Cerebellar cortex (tissue), 1 donor: ENCODE measurements at regions not wholly inside any gene's neighbourhood (a gene's known extent, or its start where the extent isn't known, plus 50 kb on each side); places are given as distances from the start of the nearest gene placed in this dataset.
"Not testable (repeated sequence)": the region's sequence is repeated elsewhere in the genome, so short reads cannot be mapped to it uniquely, and the experiment has no call there.

Experiments
- DNase-seq: peaks from one replicate; pipeline ENCODE4 v3.0.0-alpha.2; 2015; ENCODE audit warnings: low spot score

DNA sequence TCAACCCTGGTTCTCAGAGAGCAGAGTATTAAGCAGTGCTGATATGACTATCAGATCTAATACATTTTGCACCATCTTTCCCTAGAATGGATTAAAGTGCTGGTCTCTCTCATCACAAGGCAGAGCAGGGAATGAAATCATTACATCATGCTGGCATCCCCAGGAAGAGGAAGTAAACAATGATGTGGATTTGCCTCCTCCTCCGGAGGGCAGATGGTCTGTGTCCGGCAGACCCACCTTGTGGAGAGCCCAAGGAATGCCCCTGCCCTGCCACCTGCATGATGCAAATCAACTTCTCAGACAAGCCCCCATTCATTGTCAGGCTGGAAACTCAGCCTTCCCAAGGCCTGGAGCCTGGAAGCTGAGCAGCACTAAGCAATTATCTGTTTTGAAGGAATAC, 1149.1 kb downstream of the VRK1 start:
- DNase-seq: no peak

GRCh38 chr14:97946641-97947040, 1149.5 kb downstream of the VRK1 start:
- no peak for DNase-seq

DNA sequence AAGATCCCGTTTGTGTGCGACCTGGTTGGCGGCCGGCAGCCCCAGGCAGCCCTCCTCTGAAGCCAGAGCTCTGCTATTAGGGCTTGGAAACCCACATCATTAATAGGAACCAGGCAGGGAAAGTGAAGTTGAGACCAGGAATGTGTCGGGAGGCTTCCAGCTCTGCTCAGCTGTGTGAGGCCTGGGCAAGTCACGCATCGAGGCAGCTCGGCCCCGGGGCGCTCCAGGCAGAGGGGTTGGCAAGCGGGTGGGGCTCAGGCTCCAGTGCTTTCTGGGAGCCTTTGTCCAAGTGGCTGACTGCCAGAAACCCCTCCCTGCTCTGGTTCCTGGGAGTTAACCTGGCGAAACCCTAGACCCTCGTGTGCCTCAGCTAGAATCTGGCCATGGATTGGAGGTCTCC, 1151.7 kb downstream of the VRK1 start:
- DNase-seq: no peak

DNA sequence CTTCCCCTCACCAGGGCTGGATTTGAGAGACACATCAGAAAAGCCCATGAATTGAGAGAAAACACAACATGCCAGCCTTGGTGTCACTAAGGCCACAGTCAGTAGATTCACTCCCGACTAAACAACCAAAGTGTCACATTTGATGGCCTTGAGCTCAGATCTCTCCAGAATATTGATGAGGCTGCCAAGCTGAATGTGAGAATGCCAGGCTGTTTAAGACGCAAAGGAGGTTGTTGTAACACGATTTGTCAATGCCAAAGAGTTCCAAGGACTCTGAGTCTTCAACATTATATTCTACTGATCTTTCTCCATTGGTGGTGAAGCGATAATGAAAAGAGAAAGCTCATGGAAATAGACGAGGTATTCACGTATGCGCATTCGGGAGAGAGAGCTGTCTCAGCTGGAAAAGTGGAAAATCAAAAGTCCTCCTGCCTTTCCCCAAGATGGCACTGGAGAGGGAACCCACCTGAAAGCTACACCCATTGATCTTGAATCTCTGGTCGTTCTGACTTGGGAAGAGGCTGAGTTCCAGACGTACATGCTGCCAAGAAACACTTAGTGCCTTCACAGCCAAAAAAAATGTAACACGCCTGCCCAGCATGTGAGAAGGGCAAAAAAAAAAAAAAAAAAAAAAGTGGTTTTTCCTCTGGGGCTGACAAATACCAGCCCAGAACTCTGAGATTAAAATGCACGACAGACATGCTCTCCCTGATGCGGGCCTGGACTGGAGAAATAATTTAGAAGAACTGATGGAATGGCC, 1159.6 kb downstream of the VRK1 start:
- DNase-seq: no peak

DNA sequence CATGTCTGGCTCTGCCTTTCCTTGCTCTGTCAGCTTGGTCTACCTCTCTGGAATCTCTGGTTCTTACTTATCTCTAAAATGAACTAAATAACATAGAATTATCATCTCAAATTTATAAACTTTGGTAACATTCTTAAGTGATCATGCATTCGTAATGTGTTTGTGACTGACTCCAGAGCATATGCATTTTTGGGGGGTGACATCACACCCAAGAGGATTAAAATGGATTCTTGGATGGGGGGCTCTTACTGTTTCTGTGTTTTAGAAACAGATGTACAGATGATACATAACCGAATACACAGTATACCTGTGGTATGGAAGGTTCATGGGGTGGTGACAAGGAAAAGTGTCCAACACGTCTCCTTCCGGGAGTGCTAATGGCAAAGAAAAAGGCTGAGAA, 1162.1 kb downstream of the VRK1 start:
- DNase-seq: no peak

- DNase-seq: no peak
Measured at GRCh38 chr14:97960436-97960835, 1163.3 kb downstream of the VRK1 start.

GRCh38 chr14:97970222-97970621, 1173.0 kb downstream of the VRK1 start:
- no peak for DNase-seq

DNA sequence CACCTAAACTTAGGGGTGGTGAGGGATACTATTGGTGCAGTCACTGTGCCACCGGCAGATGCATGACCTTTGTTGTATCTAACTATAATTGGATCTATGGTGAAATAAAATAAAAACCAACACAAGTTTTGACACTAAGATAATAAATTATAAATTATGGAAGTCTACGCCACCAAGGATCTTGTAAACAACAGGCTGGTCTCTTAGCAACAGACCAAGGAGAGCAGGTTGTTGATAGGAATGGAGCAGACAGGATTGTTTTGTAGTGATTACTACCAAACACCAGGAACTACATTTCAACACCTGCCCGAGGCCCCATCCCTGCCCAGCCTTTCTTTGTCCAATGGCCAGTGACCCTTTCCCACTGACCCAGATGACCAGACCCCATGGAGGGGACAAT, 1178.0 kb downstream of the VRK1 start:
- no peak for DNase-seq

DNA sequence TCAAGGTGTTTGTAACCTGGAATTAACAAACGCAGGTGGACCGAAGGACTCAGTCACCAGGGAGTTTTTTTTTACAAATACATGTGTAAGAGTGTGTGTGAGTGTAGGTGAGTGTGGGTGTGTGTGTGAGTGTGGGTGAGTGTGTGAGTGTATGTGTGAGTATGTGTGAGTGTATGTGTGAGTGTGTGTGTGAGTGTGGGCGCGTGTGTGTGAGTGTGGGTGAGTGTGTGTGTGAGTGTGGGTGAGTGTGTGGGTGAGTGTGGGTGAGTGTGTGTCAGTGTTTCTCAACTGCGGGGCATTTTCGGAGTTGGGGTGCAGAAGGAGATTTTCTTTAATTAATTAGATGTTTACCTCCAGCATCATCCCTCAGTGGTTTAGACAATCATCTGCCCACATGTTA, 1178.8 kb downstream of the VRK1 start:
- DNase-seq: no peak

DNA sequence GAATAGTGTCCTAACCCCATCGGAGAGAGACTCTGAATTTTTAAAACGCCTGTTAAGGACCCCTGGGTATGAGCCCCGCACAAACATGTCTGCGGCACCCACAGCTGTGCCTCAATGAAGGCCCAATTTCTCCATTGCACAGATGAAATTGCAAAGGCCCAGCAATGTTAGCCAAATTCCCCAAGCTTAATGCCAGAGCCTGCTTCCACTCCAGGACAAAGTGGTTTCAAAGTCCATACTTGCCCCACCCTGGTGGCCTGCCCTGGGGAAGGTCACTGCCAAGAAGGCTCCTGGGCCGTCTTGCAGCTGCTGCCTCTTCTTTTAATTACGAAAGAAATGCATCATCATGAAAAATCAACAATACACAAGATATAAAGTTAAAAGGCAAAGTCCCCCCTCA, 1179.7 kb downstream of the VRK1 start:
- DNase-seq: no peak

- DNase-seq: peak; percentile 70
Measured at GRCh38 chr14:97977651-97978261, 1180.6 kb downstream of the VRK1 start.

DNA sequence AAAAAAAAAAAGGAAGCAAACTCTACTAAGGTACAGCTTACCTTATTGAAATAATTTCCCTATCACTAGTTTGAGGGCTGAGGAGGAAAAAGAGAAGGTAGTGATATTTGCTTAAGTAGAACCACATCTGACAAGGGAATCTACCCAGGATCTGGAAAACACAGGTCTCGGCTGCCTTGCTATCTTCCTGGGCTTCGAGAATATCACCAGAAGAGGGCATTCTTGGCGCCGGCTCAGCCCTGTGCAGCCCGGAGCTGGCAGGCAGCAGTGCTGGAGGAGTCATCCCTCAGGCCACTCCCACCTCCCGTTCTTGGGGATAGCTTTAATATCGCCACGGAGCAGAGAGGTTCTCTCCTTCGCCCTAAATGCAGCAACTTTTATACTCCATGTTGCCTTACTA, 1181.2 kb downstream of the VRK1 start:
- DNase-seq: peak; percentile 86

DNA sequence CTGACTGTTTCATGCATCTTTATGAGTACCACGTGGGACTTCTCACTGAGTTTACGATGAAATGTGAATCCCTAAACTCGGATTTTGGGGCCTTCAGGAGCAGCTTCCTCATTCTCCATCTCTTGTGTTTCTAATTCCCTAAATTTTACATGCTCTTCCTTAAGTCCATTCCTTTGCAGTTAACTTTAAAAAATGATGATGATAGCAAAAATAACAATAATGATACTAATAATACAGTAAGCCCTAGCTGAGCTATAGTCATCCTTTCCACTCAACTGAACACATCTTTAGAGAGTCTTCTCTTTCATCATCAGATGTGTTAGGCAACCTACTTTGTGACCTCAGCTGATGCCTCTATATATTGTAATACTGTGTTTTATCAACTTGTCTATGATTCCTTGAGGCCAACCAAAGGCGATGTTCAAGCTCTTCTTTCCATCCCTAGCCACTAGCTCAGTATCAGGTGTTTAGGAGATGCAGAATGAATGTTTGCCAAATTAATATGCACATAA, 1196.4 kb downstream of the VRK1 start:
- no peak for DNase-seq

DNA sequence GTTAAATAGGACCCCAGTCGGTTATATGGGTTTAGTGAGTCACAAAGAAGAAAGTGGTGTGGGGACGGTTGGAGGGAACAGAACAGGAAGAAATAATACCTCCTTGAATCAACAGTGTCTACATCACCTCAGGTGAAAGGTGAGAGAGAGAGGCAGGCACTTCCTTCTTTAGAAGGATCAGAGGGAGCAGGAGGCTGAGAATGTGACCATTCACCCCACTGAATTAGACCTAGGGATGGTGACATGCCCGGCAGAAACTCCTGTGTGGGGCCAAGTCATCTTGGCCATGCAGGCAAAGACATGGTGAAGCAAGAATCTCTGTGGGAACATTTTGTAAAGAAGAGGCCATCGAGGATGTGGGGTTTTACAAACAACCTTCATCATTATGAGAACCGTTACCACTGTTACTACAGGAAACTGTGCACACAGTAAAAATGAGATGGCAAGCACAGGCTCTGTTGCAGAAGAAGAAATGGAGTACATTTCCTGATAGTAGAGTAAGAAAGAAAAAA, 1196.9 kb downstream of the VRK1 start:
- no peak for DNase-seq

DNA sequence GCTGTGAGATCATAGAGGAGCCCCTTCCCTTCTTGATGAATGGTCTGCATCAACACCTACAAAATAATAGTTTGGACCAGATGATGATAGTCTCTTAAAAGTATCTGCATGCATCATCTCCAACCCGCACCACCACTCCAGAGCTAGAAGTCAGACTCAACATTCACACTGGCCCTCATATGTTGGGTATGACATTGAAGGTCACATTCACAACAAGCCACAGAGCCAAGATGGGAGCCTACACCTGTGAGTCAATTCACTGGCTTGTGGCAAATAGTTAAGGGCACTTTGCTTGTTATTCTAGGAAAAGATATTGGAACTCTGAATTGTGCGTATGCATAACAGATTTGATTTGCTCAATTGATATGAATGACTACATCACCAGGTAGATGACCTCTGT, 1197.9 kb downstream of the VRK1 start:
- DNase-seq: no peak

GRCh38 chr14:97995531-97995930, 1198.3 kb downstream of the VRK1 start:
- DNase-seq: no peak

GRCh38 chr14:98006008-98006407, 1208.8 kb downstream of the VRK1 start:
- no peak for DNase-seq

- DNase-seq: no peak
Measured at GRCh38 chr14:98008381-98009113, 1211.4 kb downstream of the VRK1 start.

GRCh38 chr14:98009177-98009576, 1212.0 kb downstream of the VRK1 start:
- DNase-seq: not testable (repeated sequence)

- no peak for DNase-seq
Measured at GRCh38 chr14:98010784-98011183, 1213.6 kb downstream of the VRK1 start.

- peak; percentile 95 for DNase-seq
Measured at GRCh38 chr14:98014851-98015615, 1217.9 kb downstream of the VRK1 start.

DNA sequence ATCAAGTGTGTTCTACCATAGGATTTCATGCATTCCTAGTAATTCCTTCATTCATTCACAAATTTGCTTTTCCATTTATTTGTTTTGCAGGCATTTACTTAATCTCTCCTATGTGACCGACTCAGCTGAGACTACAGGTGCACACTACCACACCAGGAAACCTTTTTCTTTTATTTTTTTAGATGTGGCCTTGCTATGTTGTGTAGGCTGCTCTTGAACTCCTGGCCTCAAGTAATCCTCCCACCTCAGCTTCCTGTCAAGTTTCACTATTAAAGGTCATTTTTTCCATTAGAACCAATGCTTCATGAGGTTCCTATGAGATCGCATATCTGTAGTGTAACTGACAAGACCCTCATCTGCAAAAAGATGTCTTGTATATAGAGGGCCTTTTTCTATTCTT, 1218.7 kb downstream of the VRK1 start:
- DNase-seq: no peak
